Panc1 (cell line): ENCODE measurements at regions not wholly inside any gene's neighbourhood (a gene's known extent, or its start where the extent isn't known, plus 50 kb on each side); places are given as distances from the start of the nearest gene placed in this dataset.

Experiments
- CTCF ChIP-seq: fragments of 450-650 bp; IDR thresholded peaks from 2 replicates; pipeline ENCODE4 v1.5.1; 2017; ENCODE audit warnings: mild to moderate bottlenecking
- POLR2AphosphoS5 ChIP-seq: IDR thresholded peaks from 2 replicates; pipeline ENCODE4 v1.6.1; 2012; ENCODE audit warnings: mild to moderate bottlenecking, low read depth, low read length, moderate library complexity
- SIN3A ChIP-seq: IDR thresholded peaks from 2 replicates; pipeline ENCODE4 v1.6.1; 2012; ENCODE audit warnings: low read depth, mild to moderate bottlenecking, low read length, moderate library complexity, borderline replicate concordance; ENCODE audit not compliant: insufficient read depth
- TCF7L2 ChIP-seq: IDR thresholded peaks from 2 replicates; pipeline ENCODE4 v1.6.1; 2011; ENCODE audit warnings: mild to moderate bottlenecking, low read depth, low read length, inconsistent platforms
- TF ChIP-seq, protein P1 (sequence below), 2 experiments: IDR thresholded peaks; 2 replicates each; pipeline ENCODE4 v1.6.1; 2011 to 2012; ENCODE audit warnings: low read depth in 2 of 2, control low read depth in 1 of 2, low read length in 1 of 2, mild to moderate bottlenecking in 1 of 2, moderate library complexity in 1 of 2; ENCODE audit not compliant: insufficient read depth in 1 of 2

DNA sequence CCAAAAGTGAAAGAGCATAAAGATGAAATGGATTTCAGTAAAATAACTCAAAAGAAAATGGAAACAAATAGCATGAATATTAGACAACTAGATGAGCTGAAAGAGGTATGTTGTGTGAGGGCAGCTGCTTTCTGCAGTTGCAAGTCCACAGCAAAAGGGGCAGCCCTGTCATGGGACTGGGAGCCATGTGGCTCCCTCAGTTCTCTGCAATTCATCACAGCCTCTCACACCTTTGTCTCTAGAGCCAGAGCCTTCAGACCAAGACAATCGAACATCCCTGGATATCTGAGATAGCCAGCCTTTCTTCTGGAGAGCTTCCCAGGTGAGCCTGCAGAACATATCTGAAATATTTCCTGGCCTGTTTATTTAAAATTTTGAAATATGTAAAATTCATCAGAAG is 538.7 kb downstream of the REEP3 start:
- TF ChIP-seq CTCF (no peak), TCF7L2 (no peak), POLR2AphosphoS5 (no peak), SIN3A (no peak)
- TF ChIP-seq, protein P1, sequence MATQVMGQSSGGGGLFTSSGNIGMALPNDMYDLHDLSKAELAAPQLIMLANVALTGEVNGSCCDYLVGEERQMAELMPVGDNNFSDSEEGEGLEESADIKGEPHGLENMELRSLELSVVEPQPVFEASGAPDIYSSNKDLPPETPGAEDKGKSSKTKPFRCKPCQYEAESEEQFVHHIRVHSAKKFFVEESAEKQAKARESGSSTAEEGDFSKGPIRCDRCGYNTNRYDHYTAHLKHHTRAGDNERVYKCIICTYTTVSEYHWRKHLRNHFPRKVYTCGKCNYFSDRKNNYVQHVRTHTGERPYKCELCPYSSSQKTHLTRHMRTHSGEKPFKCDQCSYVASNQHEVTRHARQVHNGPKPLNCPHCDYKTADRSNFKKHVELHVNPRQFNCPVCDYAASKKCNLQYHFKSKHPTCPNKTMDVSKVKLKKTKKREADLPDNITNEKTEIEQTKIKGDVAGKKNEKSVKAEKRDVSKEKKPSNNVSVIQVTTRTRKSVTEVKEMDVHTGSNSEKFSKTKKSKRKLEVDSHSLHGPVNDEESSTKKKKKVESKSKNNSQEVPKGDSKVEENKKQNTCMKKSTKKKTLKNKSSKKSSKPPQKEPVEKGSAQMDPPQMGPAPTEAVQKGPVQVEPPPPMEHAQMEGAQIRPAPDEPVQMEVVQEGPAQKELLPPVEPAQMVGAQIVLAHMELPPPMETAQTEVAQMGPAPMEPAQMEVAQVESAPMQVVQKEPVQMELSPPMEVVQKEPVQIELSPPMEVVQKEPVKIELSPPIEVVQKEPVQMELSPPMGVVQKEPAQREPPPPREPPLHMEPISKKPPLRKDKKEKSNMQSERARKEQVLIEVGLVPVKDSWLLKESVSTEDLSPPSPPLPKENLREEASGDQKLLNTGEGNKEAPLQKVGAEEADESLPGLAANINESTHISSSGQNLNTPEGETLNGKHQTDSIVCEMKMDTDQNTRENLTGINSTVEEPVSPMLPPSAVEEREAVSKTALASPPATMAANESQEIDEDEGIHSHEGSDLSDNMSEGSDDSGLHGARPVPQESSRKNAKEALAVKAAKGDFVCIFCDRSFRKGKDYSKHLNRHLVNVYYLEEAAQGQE (IDR thresholded peaks at IDR 0.05; ENCODE audit: insufficient read depth in 1 of 2, low read depth in 2 of 2, low read length in 1 of 2) = no peak
